GM11168 (cell line): ENCODE measurements at regions not wholly inside any gene's neighbourhood (a gene's known extent, or its start where the extent isn't known, plus 50 kb on each side); places are given as distances from the start of the nearest gene placed in this dataset.

Experiments
- in situ Hi-C: fragments of 300-500 bp; cut with MboI; formaldehyde crosslinking; loops from one replicate; pipeline ENCODE4 v1.12.0; 2022; ENCODE audit warnings: low sequenced_read_pairs; ENCODE audit not compliant: unreplicated experiment

DNA sequence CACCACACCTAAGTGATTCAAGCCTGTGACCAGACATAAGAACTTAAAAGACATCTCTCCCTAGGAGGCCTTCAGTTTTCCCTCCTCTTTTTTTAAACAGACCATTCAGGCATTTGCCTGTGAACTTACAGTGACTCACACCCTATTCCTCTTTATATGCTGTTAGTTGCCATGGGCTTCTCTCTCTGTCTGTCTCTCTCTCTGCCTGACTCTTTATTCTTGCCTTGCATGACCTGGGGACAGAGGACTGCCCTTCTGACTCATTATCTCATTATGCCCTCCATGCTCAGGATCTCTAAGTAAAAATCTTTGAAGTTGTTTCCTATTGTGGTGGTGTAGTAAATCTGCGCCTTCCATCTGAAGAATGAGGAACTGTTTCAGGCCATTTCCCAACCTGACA lies 442.2 kb upstream of the MAN1A1 start:
- in situ Hi-C loops, result no loop called here

DNA sequence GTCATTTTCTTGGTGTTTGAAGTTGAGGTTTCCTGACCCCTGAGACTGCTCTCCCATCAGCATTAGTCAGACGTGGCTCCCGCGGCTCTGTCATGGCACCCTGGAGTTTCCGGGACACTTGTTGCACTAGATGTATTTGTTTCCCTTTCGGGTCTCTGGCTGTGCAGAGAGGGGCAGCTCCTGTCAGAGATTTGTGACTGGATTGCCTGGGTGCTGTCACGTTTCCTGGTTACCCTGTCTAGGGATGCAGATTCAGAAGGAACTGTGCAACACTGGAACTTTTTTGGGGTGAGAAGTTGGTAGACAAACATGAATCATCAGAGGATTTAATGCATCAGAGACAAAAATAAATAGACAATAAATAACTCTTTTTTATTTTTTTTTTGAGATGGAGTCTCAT lies 431.8 kb upstream of the MAN1A1 start:
- in situ Hi-C loops, result no loop called here

DNA sequence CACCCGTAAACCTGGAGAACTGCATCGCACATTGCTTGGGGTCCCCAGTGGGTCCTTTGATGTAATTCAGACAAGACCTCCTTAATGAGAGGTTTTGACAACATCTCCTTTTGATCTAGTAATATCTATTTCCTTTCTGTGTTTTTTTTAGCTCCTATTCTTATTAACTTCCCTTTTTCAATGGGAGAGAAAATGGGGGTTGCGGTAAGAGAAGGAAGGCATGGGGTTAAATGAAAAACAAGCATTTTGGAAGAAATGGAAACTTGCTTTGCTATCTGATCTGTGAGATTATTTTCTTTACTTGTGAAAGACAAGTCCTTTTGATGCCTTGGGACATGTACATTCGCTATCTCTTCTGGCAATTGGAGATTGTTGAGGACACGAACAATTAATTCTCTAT lies 418.6 kb upstream of the MAN1A1 start:
- in situ Hi-C loops, result no loop called here

DNA sequence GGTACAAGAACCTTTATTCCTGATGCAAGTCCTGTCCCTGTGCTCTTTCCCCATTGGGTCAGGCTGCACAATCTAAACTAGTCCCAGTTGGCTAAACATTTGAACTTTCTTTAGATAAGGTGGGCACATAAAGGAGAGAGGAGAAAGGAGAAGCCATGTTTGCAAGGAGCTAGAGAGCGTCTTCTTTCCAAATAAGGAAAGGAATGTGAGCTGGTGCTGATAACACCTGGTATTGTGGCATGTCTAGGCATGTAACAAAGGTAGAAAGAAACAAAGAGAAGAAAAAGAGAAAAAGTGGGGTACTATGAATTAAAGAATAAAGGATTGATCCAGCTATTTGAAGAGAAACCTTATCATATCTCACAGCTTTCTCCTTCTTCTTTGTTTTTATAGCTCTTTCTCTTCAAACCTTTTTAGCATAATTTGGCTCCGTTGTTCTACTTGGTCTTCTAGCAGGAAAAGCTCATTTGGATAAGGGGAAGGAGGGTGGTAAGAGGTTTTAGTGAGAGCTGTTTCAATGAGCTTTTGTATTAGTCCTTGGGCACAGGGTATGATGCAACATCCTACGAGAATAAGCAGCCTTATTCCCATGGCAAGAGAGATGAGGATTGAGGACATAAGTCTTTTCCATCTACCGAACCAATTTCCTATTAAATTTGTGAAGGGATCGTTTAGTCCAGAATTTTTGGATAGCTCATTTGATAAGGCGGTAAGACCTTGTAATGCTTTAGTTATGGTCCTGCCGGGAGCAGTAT lies 415.5 kb upstream of the MAN1A1 start:
- in situ Hi-C loops, result no loop called here

DNA sequence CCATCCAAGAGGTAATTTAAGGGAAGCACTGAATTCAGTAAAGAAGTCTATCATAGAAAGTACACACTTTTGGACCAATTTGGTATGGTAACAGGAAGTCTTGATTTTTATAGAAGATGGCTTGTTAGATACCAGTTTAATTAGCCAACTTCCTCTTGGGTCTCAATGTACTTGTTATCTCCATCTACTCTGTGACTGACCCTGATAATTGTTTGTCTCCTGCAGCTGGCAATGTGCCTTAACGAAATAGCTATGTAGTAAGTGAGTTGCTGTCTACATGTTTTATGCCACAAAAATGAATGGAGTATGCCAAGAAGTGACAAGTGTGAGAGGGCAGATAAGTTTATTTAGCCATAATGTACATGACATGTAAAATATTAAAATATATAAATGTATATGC lies 410.5 kb upstream of the MAN1A1 start:
- in situ Hi-C loops, result no loop called here

DNA sequence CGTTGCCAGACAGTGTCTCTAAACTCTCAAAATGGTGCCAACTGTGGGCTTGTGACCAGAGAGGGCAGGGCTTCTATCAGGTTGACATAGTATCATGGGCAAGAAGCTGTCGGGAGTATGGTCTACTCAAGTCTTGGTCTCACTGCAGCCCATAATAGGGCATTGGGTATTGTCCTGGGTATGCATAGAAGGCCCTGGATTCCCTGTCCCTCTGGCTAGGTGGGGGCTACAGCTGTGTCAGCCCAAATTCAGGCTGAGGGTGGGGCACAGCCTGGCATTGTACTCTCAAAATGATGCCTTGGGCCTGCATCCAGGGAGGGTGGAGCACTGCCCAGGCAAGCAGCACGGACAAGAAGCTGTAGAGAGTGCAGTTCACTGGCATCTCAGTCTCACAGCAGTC lies 408.8 kb upstream of the MAN1A1 start:
- in situ Hi-C loops, result no loop called here

DNA sequence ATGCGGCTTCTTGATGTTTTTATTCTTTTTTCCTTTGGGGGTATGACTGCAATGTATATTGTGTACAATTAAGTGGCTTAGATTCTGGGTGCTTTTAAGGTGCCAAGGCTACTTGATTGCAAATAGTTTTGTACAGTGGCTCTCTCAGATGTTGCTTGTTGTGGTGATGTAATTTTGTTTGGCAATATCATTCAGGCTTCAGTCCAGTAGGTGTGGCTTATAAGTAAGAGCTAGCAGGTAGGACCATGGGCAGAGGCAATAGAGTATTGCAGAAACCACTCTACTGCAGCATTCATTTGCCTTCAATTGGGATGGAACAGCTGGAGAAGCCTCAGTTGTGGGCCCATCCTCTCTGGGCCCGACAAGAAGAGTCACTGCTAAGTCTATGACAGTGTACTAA lies 407.9 kb upstream of the MAN1A1 start:
- in situ Hi-C loops, result no loop called here

DNA sequence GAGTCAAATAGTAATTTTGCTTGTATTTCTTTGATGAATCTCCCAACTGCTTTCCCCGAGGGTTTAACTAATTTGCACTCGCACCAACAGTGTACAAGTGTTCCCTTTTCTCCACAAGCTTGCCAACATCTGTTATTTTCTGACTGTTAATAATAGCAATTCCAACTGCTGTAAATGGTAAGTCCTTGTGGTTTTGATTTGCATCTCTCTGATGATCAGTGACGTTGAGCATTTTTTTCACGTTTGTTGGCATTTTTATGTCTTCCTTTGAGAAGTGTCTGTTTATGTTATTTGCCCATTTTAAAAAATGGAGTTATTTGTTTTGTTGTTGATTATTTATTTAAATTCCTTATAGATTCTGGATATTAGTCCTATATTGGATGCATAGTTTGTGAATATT lies 399.8 kb upstream of the MAN1A1 start:
- in situ Hi-C loops, result loop anchor here (25.0 kb wide), 1 partner anchor 412 kb away; the partner anchor contains the start of gene MAN1A1

DNA sequence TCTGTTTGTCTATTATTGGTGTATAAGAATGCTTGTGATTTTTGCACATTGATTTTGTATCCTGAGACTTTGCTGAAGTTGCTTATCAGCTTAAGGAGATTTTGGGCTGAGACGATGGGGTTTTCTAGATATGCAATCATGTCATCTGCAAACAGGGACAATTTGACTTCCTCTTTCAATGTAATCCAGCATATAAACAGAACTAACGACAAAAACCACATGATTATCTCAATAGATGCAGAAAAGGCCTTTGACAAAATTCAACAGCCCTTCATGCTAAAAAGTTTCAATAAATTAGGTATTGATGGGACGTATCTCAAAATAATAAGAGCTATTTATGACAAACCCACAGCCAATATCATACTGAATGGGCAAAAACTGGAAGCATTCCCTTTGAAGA lies 399.0 kb upstream of the MAN1A1 start:
- in situ Hi-C loops, result loop anchor here (25.0 kb wide), 1 partner anchor 411 kb away; the partner anchor contains the start of gene MAN1A1

DNA sequence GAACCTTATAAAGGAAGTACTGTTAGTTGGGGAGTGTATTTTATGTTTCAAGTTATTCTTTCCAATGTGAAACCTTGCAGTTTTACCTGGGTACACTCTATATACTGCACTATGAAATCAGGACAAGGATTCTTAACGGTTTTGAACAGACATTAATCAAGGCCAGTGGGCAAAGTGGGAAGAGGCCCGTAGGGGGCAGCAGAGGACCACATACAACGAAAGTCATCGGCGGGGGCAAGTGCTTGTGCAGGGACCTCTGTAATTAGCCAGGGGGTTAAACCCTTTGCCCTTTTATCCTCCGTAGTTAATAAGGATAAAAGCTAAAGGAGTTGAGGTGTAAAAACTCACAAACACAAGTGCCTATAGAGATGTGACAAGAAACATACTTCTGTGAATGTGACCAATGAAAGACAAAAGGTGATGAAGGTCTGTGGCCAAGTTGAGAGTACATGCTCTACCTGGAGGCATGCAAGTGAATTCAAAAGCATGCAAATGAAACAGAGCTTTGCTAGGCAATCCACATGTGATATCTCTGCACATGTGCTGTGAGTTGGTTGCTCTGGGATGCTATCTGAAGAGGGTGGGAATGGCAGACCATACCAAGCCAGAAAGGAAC lies 392.7 kb upstream of the MAN1A1 start:
- in situ Hi-C loops, result loop anchor here (25.0 kb wide), 1 partner anchor 405 kb away; the partner anchor contains the start of gene MAN1A1

DNA sequence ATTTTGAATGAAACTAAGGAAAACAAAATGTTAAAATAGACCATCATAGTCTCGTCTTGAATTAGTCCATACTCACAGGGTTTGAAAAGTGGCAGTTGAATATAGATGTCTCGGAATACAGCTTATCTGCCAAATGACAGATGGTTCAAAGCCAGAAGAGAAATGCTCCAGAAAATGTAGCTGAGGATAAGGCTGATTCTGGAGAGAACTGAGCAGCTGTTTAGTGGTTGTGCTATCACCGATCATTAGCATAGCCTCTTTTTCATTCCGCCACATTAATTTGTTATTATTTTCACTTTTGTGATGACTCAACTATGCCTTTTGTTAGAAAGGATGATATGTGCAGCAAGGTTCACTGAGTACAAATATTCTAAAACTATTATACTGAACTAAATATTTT lies 390.2 kb upstream of the MAN1A1 start:
- in situ Hi-C loops, result loop anchor here (25.0 kb wide), 1 partner anchor 402 kb away; the partner anchor contains the start of gene MAN1A1

DNA sequence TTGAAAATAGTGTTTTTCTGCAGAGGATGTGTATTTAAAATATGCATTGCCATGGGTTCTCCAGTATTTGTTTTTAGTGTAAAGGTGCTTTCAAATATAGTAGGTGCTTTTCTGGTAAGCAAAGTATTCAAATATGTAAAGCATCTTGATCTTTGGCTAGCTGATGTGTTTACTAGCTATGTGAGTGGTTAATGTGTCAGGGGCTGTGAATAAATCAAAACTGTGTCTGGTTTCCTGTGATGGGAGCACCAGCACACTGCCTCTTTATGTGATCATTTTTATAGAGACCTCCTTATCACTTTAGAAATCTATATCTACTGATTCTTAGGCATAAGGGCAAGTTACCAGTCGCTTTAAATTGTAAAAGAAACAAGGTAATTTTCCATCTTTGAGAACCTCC lies 388.9 kb upstream of the MAN1A1 start:
- in situ Hi-C loops, result loop anchor here (25.0 kb wide), 1 partner anchor 401 kb away; the partner anchor contains the start of gene MAN1A1

DNA sequence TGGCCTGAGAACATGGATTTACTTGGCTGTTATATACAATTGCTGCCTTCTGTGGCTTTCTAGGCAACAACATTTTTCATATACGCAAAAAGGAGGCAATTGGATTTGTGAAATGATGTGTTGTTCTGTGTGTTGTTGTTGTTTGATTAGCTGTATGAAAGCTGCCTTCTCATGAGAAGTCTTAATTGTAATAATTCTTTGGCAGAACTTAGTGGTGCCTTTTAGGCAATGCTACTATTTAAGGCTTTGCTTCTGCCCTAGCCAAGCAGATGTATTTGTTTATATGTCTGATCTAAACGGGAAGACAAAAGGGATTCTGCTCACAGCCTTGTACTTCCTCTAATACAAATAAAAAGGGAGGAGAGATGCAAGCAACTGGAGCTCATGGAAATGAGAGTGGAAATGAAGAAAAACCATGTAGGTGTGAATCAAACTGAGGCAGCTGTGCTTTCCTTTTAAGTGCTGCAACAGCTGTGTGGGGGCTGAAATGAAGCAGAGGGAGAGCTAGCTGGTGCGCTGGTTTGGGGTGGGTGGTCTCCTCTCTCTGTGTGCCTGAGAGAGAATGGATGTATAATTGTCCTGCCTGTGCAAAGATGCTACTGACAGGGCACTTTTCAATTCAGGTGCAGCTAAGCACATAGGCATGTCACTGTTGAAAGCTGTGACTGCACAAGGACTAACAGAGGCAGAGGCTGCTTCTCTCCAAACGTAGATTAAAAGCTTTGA lies 386.9 kb upstream of the MAN1A1 start:
- in situ Hi-C loops, result loop anchor here (25.0 kb wide), 1 partner anchor 399 kb away; the partner anchor contains the start of gene MAN1A1

DNA sequence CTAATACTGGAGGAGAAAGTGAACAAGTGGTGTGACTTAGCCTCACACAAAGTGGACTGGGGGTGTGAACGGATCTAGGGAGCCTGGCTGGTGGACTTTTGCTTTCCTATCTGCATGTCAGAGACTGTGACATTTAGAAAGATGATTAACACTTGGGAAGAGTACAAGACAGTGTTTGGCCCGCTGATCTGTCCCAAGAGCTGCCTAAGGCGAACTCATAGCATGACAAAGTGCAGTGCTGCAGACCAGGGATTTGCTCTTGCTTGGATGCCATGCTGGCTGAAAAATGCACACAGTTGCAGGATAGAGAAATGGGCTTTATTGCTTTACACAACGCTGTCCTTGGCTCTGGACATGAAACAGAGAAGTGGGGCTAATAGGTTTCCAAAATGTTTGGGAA lies 386.0 kb upstream of the MAN1A1 start:
- in situ Hi-C loops, result loop anchor here (25.0 kb wide), 1 partner anchor 398 kb away; the partner anchor contains the start of gene MAN1A1

DNA sequence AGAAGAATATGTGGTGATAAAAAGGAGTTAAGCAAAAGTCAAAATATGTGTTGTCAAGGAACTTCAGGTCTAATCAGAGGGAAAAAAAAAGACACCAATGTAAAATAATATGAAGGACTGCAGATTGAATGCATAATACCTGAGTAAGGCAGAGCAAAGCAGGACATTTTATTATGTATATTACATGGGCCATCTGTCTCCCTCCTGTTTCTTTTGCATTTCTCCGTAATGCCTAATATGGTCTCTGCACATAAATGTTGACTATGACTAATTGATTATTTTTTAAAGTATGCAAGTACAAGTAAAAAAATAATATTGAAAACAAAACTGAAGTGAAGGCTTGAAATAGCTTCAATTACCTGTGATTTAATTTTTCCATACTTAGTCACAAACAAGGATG lies 384.7 kb upstream of the MAN1A1 start:
- in situ Hi-C loops, result loop anchor here (25.0 kb wide), 1 partner anchor 397 kb away; the partner anchor contains the start of gene MAN1A1

DNA sequence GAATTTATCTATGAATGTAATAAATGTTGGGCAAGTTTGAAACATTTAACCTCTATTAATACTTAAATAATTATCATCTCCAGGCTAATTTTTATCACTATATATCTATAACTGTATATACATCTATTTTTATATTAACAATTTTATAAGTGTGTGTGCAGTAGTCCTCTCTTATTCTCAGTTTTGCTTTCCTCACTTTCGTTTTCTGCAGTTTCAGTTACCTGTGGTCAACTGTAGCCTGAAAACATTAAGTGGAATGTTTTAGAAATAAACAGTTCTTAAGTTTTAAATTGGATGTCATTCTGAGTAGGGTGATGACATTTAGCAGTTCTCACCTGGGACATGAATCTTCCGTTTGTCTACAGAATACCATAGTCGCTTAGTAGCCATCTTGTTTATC lies 379.4 kb upstream of the MAN1A1 start:
- in situ Hi-C loops, result loop anchor here (25.0 kb wide), 1 partner anchor 392 kb away; the partner anchor contains the start of gene MAN1A1

DNA sequence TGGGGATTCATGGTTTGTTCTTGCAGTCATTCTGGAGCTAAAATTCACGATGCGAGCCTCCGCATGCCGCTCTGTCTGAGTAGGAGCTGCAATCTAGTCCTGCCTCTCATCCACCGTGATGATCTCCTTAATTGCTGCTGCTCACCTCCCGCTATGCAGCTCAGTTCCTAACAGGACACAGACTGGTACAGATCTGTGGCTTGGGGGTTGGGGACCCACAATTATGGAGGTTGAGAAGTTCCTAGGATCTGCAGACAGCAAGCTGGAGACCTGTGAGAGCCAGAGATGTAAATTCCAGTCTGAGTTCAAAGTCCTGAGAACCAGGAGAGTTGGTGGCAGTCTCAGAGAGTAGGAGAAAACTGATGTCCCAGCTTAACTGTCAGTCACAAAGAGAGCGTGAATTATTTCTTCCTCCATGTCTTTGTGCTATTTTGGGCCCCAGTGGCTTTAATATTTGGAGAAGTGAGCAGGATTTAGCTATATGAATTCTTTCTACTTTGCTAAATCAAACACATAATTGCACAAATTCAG lies 378.7 kb upstream of the MAN1A1 start:
- in situ Hi-C loops, result loop anchor here (25.0 kb wide), 1 partner anchor 391 kb away; the partner anchor contains the start of gene MAN1A1

DNA sequence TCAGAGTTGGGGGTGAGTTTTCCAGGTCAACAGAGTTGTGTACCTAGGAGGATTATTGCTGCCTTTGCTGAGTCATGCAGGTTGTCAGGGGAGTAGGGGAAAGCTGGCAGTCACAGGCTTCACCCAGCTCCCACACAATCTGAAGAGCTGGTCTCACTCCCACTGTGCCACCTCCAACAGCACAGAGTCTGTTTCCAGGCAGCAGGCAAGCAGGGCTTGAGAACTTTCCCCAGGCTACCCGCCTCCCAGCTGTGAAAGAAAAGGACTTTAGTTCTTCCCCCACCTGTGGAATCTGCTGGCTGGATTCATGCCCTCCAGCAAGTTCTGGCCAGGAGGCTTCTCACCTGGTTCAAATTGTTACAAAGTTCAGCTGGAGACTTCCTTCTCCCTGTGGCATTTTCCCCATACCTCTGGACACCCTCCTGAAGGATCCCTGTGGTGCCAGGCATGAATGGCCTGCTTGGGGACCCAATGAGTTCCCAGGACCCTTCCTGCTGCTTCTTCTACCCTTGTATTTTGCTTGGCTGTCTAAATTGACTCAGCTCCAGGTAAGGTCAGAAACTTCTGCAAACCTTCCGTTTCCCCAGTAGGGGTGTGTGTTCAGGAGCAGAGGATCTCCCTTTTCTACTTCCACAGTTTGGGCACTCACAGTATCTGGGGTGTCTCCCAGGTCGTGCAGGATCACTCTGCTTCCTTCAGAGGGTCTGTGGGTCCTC lies 378.1 kb upstream of the MAN1A1 start:
- in situ Hi-C loops, result loop anchor here (25.0 kb wide), 1 partner anchor 390 kb away; the partner anchor contains the start of gene MAN1A1

DNA sequence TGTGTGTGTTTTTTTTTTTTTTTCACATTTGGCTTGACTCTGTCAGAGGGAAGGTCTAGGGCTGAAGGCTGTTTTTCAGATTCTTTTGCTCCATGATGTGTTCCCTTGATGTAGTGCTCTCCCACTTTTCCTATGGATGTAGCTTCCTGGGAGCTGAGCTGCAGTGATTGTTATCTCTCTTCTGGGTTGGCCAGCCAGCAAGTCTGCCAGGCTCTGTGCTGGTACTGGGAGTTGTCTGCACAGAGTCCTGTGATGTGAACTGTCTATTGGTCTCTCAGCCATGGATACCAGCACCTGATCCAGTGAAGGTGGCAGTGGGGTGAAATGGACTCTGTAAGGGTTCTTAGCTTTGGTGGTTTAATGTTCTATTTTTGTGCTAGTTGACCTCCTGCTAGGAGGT lies 377.4 kb upstream of the MAN1A1 start:
- in situ Hi-C loops, result loop anchor here (25.0 kb wide), 1 partner anchor 390 kb away; the partner anchor contains the start of gene MAN1A1
